Natural killer cell (primary cell): ENCODE measurements at regions not wholly inside any gene's neighbourhood (a gene's known extent, or its start where the extent isn't known, plus 50 kb on each side); places are given as distances from the start of the nearest gene placed in this dataset.

ENCODE experiments used
- ATAC-seq, 3 donors: fragments of 150-1000 bp in 2 of 3; fragments of 200-7000 bp in 1 of 3; cut with Tn5 transposase; 1 replicate in 1 of 3; 2 replicates in 2 of 3; pipeline ENCODE4 v1.10.0; 2021; ENCODE audit warnings: mild to moderate bottlenecking in 2 of 3, moderate library complexity in 2 of 3
- DNase-seq, 2 donors: peaks; one replicate each; pipeline versions ENCODE4 v3.0.0 to v3.0.0-alpha.2; 2013 to 2021; ENCODE audit warnings: mixed read lengths in 1 of 2
- H3K27ac ChIP-seq: one replicate; pipeline ENCODE4 v1.5.1; 2013; ENCODE audit warnings: mild to moderate bottlenecking, low read length
- H3K27me3 ChIP-seq: one replicate; pipeline ENCODE4 v1.6.1; 2013; ENCODE audit warnings: low read length; ENCODE audit not compliant: control insufficient read depth, insufficient read depth
- H3K36me3 ChIP-seq: one replicate; pipeline ENCODE4 v1.6.1; 2013; ENCODE audit warnings: low read length; ENCODE audit not compliant: control insufficient read depth, insufficient read depth
- H3K4me1 ChIP-seq: one replicate; pipeline ENCODE4 v1.6.1; 2013; ENCODE audit warnings: low read length; ENCODE audit not compliant: control insufficient read depth, insufficient read depth
- H3K4me3 ChIP-seq: one replicate; pipeline ENCODE4 v1.5.1; 2013; ENCODE audit warnings: low read length
- H3K9me3 ChIP-seq: one replicate; pipeline ENCODE4 v1.6.1; 2013; ENCODE audit warnings: low read length; ENCODE audit not compliant: control insufficient read depth, insufficient read depth
- H3K27ac Mint-ChIP-seq, 2 donors: one replicate each; pipeline ENCODE4 v1.8.0; 2022; ENCODE audit warnings: mild to moderate bottlenecking in 2 of 2, mixed read lengths in 2 of 2, moderate library complexity in 1 of 2
- H3K27me3 Mint-ChIP-seq, 2 donors: one replicate each; pipeline ENCODE4 v1.8.0; 2022; ENCODE audit warnings: low read depth in 2 of 2, mixed read lengths in 2 of 2
- H3K36me3 Mint-ChIP-seq: one replicate; pipeline ENCODE4 v1.8.0; 2022; ENCODE audit warnings: mixed read lengths
- H3K4me1 Mint-ChIP-seq, 2 donors: one replicate each; pipeline ENCODE4 v1.8.0; 2022; ENCODE audit warnings: mixed read lengths in 2 of 2
- H3K4me3 Mint-ChIP-seq: one replicate; pipeline ENCODE4 v1.8.0; 2022; ENCODE audit warnings: mild to moderate bottlenecking, moderate library complexity, mixed read lengths
- H3K9me3 Mint-ChIP-seq, 2 donors: one replicate each; pipeline ENCODE4 v1.8.0; 2022; ENCODE audit warnings: mixed read lengths in 2 of 2
- CTCF ChIP-seq: fragments of 200-600 bp; IDR thresholded peaks from one replicate; pipeline ENCODE4 v1.8.0; 2022; ENCODE audit warnings: antibody characterized with exemption
- WGBS: methylation state at CpG from one replicate; pipeline ENCODE4 v1.1.7; 2013; ENCODE audit warnings: missing lambda C conversion rate; ENCODE audit not compliant: insufficient coverage; 5-methylcytosine and 5-hydroxymethylcytosine counted together
- intact Hi-C: fragments of 100-400 bp; cut with micrococcal nuclease; formaldehyde crosslinking; loops from one replicate; pipeline ENCODE4 v1.14.2; 2022

GRCh38 chr9:90078988-90079421 is 474.2 kb downstream of the GADD45G start:
- no peak overlapping the region for H3K4me3 Mint-ChIP-seq
- TF ChIP-seq CTCF: no peak
- WGBS: 6% methylated on average over 1 of the region's 4 CpGs
- H3K27me3 ChIP-seq: no peaks in the 10 kb centered on the region
- ATAC-seq (no peak), DNase-seq (no peak)
- H3K36me3 ChIP-seq: no peaks in the 10 kb centered on the region
- H3K27ac Mint-ChIP-seq: no peak overlapping the region
- no peaks in the 10 kb centered on the region for H3K36me3 Mint-ChIP-seq
- H3K9me3 Mint-ChIP-seq: no peaks in the 10 kb centered on the region
- H3K9me3 ChIP-seq: no peaks in the 10 kb centered on the region
- H3K4me1 ChIP-seq: no peaks in the 10 kb centered on the region
- H3K27ac ChIP-seq: no peak overlapping the region
- intact Hi-C loops: no loop called here
- H3K4me3 ChIP-seq: no peak overlapping the region
- peaks cover 16 to 41% of the 10 kb centered on the region in 2 donors for H3K27me3 Mint-ChIP-seq
- no peaks in the 10 kb centered on the region for H3K4me1 Mint-ChIP-seq

- no peak for TF ChIP-seq CTCF
- Mint-ChIP-seq H3K9me3 (no peaks in the 10 kb centered on the region), H3K27me3 (peaks cover 18 to 20% of the 10 kb centered on the region in 2 donors), H3K4me3 (no peak overlapping the region), H3K4me1 (no peaks in the 10 kb centered on the region), H3K27ac (no peak overlapping the region), H3K36me3 (no peaks in the 10 kb centered on the region)
- intact Hi-C loops: no loop called here
- no peaks in the 10 kb centered on the region for H3K27me3 ChIP-seq
- H3K36me3 ChIP-seq: no peaks in the 10 kb centered on the region
- no peaks in the 10 kb centered on the region for H3K4me1 ChIP-seq
- ATAC-seq (no peak), DNase-seq (no peak)
- no peaks in the 10 kb centered on the region for H3K9me3 ChIP-seq
- H3K4me3 ChIP-seq: no peak overlapping the region
- 92% methylated on average over 4 of the region's 4 CpGs for WGBS
- no peak overlapping the region for H3K27ac ChIP-seq
Observed at GRCh38 chr9:90085633-90086032, 480.8 kb downstream of the GADD45G start.

GRCh38 chr9:90086101-90086511 is 481.3 kb downstream of the GADD45G start:
- Mint-ChIP-seq H3K4me3 (no peak overlapping the region), H3K4me1 (no peaks in the 10 kb centered on the region), H3K27ac (no peak overlapping the region), H3K27me3 (peaks cover 20 to 24% of the 10 kb centered on the region in 2 donors), H3K36me3 (no peaks in the 10 kb centered on the region), H3K9me3 (no peaks in the 10 kb centered on the region)
- Histone ChIP-seq H3K27ac (no peak overlapping the region), H3K4me1 (no peaks in the 10 kb centered on the region), H3K36me3 (no peaks in the 10 kb centered on the region), H3K4me3 (no peak overlapping the region), H3K9me3 (no peaks in the 10 kb centered on the region), H3K27me3 (no peaks in the 10 kb centered on the region)
- DNase-seq: no peak
- no peak for TF ChIP-seq CTCF
- intact Hi-C loops: no loop called here
- whole genome bisulfite sequencing: 41% methylated on average over 2 of the region's 2 CpGs
- no peak for ATAC-seq

- H3K4me1 Mint-ChIP-seq: peaks cover 4 to 5% of the 10 kb centered on the region in 2 donors
- H3K9me3 Mint-ChIP-seq: no peaks in the 10 kb centered on the region
- Histone ChIP-seq H3K36me3 (no peaks in the 10 kb centered on the region), H3K27me3 (no peaks in the 10 kb centered on the region), H3K4me3 (no peak overlapping the region), H3K4me1 (peaks cover 9% of the 10 kb centered on the region), H3K9me3 (no peaks in the 10 kb centered on the region), H3K27ac (no peak overlapping the region)
- no peak for TF ChIP-seq CTCF
- intact Hi-C loops: no loop called here
- H3K36me3 Mint-ChIP-seq: no peaks in the 10 kb centered on the region
- 39% methylated on average over 5 of the region's 6 CpGs for WGBS
- H3K27ac Mint-ChIP-seq: no peak overlapping the region
- no peak for ATAC-seq
- peaks cover 25 to 43% of the 10 kb centered on the region in 2 donors for H3K27me3 Mint-ChIP-seq
- H3K4me3 Mint-ChIP-seq: no peak overlapping the region
- no peak for DNase-seq
Observed at GRCh38 chr9:90088434-90088833, 483.6 kb downstream of the GADD45G start.
